HepG2 (cell line): ENCODE measurements at regions not wholly inside any gene's neighbourhood (a gene's known extent, or its start where the extent isn't known, plus 50 kb on each side); places are given as distances from the start of the nearest gene placed in this dataset.

Experiments used
- AKAP8 ChIP-seq: sonication (generic); formaldehyde crosslinking; IDR thresholded peaks from 2 replicates; pipeline ENCODE4 v1.5.1; 2020; ENCODE audit warnings: mild to moderate bottlenecking, missing genetic modification reagents
- ETS1 ChIP-seq: sonication (generic); formaldehyde crosslinking; IDR thresholded peaks from 2 replicates; pipeline ENCODE4 v1.4.0; 2020; ENCODE audit warnings: missing genetic modification reagents
- HNRNPLL ChIP-seq: fragments of 200-400 bp; formaldehyde crosslinking; IDR thresholded peaks from 2 replicates; pipeline ENCODE4 v1.6.1; 2017; ENCODE audit warnings: mild to moderate bottlenecking, low read depth, low read length; ENCODE audit not compliant: poor library complexity, severe bottlenecking
- KMT2B ChIP-seq: IDR thresholded peaks from 2 replicates; pipeline ENCODE4 v1.6.1; 2016; ENCODE audit warnings: missing genetic modification reagents, missing compliant biosample characterization
- SMAD9 ChIP-seq: sonication (generic); formaldehyde crosslinking; IDR thresholded peaks from 2 replicates; pipeline ENCODE4 v1.5.1; 2020; ENCODE audit warnings: mild to moderate bottlenecking, missing genetic modification reagents
- ZNF318 ChIP-seq: sonication (generic); formaldehyde crosslinking; IDR thresholded peaks from 2 replicates; pipeline ENCODE4 v1.4.0; 2020; ENCODE audit warnings: mild to moderate bottlenecking, missing genetic modification reagents
- ZNF878 ChIP-seq: sonication (generic); formaldehyde crosslinking; IDR thresholded peaks from 2 replicates; pipeline ENCODE4 v1.8.1; 2023; ENCODE audit warnings: mild to moderate bottlenecking, missing genetic modification reagents, moderate library complexity
- ZNF883 ChIP-seq: sonication (generic); formaldehyde crosslinking; IDR thresholded peaks from 2 replicates; pipeline ENCODE4 v1.5.1; 2020; ENCODE audit warnings: mild to moderate bottlenecking, missing genetic modification reagents; ENCODE audit errors: not compliant biosample characterization

- no peak for TF ChIP-seq ZNF318 (CRISPR knock-in tag)
- TF ChIP-seq HNRNPLL: no peak
- TF ChIP-seq ETS1 (CRISPR knock-in tag): no peak
- TF ChIP-seq AKAP8 (CRISPR knock-in tag): no peak
- TF ChIP-seq ZNF883 (CRISPR knock-in tag): no peak
- no peak for TF ChIP-seq KMT2B (CRISPR knock-in tag)
- TF ChIP-seq SMAD9 (CRISPR knock-in tag): no peak
- TF ChIP-seq ZNF878 (CRISPR knock-in tag): no peak
- TF ChIP-seq, all 625 proteins: peak for 0
Observed at GRCh38 chr3:156016902-156017301, 103.5 kb upstream of the KCNAB1 start (continued).
